Natural killer cell treated with Interleukin-12 subunit alpha and Interleukin-12 subunit beta and Interleukin-15 and Interleukin-18, amount 100 ng/mL, for 72 hours (primary cell): ENCODE measurements at regions not wholly inside any gene's neighbourhood (a gene's known extent, or its start where the extent isn't known, plus 50 kb on each side); places are given as distances from the start of the nearest gene placed in this dataset.

Source experiments
- ATAC-seq, 2 donors: fragments of 150-1000 bp; cut with Tn5 transposase in 1 of 2; sonication (Bioruptor Pico), chemical (Tn5 transposase) in 1 of 2; 2 replicates each; pipeline ENCODE4 v1.10.0; 2021
- DNase-seq: peaks from one replicate; pipeline ENCODE4 v3.0.0; 2022; ENCODE audit warnings: low spot score
- H3K27ac Mint-ChIP-seq, 2 donors: 1 replicate in 1 of 2; 2 replicates in 1 of 2; pipeline ENCODE4 v1.8.0; 2022; ENCODE audit warnings: mixed read lengths in 2 of 2, mild to moderate bottlenecking in 1 of 2, moderate library complexity in 1 of 2
- H3K27me3 Mint-ChIP-seq, 2 donors: 1 replicate in 1 of 2; 2 replicates in 1 of 2; pipeline ENCODE4 v1.8.0; 2022; ENCODE audit warnings: mixed read lengths in 2 of 2
- H3K36me3 Mint-ChIP-seq: one replicate; pipeline ENCODE4 v1.8.0; 2022; ENCODE audit warnings: mixed read lengths
- H3K4me1 Mint-ChIP-seq, 2 donors: 1 replicate in 1 of 2; 2 replicates in 1 of 2; pipeline ENCODE4 v1.8.0; 2022; ENCODE audit warnings: low read depth in 2 of 2, mixed read lengths in 2 of 2, mild to moderate bottlenecking in 1 of 2
- H3K4me3 Mint-ChIP-seq: one replicate; pipeline ENCODE4 v1.8.0; 2022; ENCODE audit warnings: mixed read lengths
- H3K9me3 Mint-ChIP-seq: 2 replicates; pipeline ENCODE4 v1.8.0; 2022; ENCODE audit warnings: mixed read lengths

DNA sequence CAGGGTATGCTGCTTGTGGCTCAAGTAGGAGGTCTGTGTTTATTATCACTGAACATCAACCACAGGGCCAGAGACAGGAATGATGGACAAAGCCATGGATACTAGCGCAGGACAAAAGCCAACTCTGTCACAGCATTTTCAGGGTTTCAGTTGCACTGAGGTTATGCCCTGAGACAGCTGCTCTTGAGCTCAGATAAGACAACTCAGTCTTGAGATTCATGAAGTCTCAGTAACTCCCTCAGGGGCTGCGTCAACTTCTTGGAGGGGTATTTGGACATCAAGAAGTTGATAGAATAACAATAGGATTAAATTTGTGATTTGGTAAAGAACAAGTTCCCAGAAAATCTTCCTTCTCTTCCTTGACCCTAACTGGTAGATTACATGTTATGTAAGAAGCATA is 287.0 kb upstream of the SLC14A2 start:
- DNase-seq, result no peak
- Mint-ChIP-seq H3K27me3 (peaks cover 16 to 30% of the 10 kb centered on the region in 2 donors), H3K27ac (no peak overlapping the region), H3K9me3 (no peaks in the 10 kb centered on the region), H3K4me3 (no peak overlapping the region), H3K4me1 (no peaks in the 10 kb centered on the region), H3K36me3 (no peaks in the 10 kb centered on the region)
- ATAC-seq, result no peak

DNA sequence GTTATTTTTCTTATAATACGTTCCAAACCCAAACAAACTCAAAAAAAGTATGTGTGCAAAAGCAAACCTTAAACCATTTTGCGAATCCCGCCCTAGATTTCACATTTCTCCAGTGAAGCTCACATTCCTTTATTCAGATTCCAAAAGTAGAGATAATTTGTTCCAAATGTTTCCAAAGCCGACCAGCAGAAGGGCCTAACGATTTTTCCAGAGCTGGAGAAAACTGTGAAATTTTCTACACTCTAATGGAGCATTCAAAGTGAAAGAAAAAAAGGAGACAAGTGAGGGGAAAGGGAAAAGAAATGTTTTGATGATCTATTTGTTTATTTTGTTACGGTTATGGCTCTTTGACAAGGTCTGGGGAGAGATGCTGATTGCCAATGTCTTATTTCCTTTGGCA is 286.5 kb upstream of the SLC14A2 start:
- Mint-ChIP-seq H3K4me1 (no peaks in the 10 kb centered on the region), H3K4me3 (no peak overlapping the region), H3K36me3 (no peaks in the 10 kb centered on the region), H3K27me3 (peaks cover 16 to 30% of the 10 kb centered on the region in 2 donors), H3K27ac (no peak overlapping the region), H3K9me3 (no peaks in the 10 kb centered on the region)
- DNase-seq (no peak), ATAC-seq (no peak)

DNA sequence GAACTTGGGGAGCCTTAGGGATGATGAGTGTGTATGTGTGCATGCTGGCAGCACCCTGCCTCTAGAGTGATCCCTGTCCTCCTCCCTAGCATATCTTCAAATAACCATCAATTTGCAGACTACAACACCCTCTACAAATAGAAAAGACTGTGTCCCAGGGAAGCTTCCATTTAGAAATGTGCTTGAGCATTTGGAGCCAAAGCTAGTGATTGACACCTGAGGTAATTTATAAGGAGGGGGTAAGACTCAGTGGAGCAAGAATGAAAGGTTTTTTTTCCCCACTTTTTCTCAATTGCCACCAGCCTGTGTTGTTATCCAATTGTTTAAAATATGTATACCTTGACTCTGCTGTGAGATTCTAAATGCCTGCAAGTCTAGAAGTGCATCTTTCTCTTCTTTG is 286.0 kb upstream of the SLC14A2 start:
- Mint-ChIP-seq H3K9me3 (no peaks in the 10 kb centered on the region), H3K4me1 (no peaks in the 10 kb centered on the region), H3K36me3 (no peaks in the 10 kb centered on the region), H3K4me3 (no peak overlapping the region), H3K27me3 (peaks cover 16 to 30% of the 10 kb centered on the region in 2 donors), H3K27ac (no peak overlapping the region)
- no peak for DNase-seq
- no peak for ATAC-seq

DNA sequence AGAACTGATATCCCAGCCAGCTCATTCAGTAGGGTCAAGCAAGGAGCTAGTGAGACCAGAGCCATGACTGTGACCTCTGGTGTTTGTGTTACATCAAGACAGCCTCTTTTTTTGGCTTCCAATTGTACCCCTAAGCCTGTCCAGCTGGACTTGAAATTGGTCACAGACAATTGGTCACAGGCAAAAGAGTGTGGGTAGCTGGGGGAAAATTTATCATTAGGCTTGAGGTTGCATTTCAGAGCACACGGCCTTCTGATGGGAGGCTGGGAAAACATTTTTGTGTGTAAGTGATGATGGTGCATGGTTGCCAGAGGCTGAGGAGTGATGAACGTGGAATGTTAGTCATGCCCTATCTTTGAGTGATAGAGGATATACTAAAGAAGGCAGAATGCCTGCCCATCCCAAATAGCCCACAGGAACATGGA is 285.1 kb upstream of the SLC14A2 start:
- no peaks in the 10 kb centered on the region for H3K36me3 Mint-ChIP-seq
- no peak for ATAC-seq
- H3K4me1 Mint-ChIP-seq, result no peaks in the 10 kb centered on the region

DNA sequence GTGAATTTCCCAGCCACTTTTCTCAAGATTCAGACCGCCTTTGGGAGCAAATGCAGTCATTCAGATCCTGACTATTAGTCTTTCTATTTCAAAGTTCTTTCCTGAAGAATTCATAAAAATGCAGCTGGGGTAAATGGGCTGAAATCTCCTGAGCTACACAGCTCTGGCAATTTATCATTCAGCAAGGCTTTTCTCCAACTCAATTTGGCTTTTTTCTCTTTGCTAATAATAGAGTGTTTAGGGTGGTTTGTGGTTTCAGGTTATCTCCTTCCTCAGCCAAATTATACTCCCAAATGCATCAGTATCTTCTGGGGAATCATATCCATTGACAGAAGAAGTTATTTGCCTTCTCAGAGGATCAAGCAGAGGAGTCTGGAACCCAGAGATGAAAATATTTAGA is 282.4 kb upstream of the SLC14A2 start:
- H3K27ac Mint-ChIP-seq, result no peak overlapping the region
- no peaks in the 10 kb centered on the region for H3K9me3 Mint-ChIP-seq
- DNase-seq (no peak), ATAC-seq (no peak)
- no peaks in the 10 kb centered on the region for H3K4me1 Mint-ChIP-seq
- no peaks in the 10 kb centered on the region for H3K36me3 Mint-ChIP-seq
- peaks cover 13 to 17% of the 10 kb centered on the region in 2 donors for H3K27me3 Mint-ChIP-seq
- no peak overlapping the region for H3K4me3 Mint-ChIP-seq

More for the DNA sequence above, 285.1 kb upstream of the SLC14A2 start:
- H3K4me3 Mint-ChIP-seq, result no peak overlapping the region
- no peak overlapping the region for H3K27ac Mint-ChIP-seq
- no peak for DNase-seq
- H3K9me3 Mint-ChIP-seq, result no peaks in the 10 kb centered on the region
- peaks cover 19 to 32% of the 10 kb centered on the region in 2 donors for H3K27me3 Mint-ChIP-seq

DNA sequence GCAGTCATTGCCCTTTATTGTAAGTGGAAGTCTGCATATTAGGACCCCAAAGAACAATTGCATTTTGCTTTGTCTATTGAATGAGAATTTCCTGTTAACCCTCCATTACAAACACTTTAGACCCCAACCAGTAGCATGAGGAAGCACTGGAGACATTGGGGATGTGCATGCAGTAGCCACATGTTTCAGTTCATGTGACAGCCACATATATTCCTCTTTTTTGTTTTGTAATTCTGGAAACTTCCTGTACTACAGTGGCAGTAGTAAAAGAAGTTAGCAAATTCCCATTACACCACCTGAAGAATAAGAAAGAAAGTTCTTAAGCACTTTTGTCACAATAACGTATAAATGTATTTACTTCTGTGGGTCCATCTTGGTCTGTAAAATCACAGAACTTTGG is 281.1 kb upstream of the SLC14A2 start:
- Mint-ChIP-seq H3K27me3 (peaks cover 7 to 12% of the 10 kb centered on the region in 2 donors), H3K36me3 (no peaks in the 10 kb centered on the region)
- ATAC-seq, result no peak

DNA sequence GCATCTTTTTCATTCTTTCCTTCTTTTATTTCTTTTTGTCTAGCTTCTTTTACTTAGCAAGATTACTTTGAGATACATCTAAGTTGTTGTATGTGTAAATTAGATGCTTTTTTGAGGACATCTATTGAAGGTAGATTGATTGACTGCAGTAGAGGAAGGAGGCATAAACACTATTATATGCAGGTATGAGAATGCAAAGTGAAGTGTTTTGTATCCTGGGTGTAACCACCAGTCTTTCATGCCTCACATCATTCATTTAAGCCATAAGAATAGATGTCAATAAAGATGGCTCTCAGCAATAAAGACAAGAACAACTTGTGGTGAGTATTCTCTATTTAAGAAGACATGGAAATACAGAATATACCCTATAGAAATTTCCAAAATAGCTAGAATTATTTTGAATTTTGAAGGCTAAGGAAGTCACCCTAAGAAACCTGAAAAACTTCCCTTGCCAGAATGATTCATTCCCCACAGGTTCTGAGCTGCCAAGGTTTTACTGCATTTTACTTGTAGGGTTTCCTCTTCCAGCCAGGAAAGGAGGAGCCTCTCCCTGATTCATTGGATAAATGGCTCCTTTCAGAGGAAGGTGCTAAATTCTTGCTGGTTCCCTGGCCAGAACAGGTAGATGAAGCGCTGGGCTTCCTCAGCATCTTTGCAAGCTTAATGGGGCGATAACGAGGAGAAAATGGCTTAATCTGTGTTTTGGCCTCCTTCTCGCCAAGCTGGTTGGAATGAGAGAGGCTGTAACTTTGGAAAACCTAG is 279.8 kb upstream of the SLC14A2 start:
- Mint-ChIP-seq H3K4me1 (no peaks in the 10 kb centered on the region), H3K27ac (no peak overlapping the region), H3K36me3 (no peaks in the 10 kb centered on the region), H3K4me3 (no peak overlapping the region), H3K27me3 (peaks cover 8 to 13% of the 10 kb centered on the region in 2 donors), H3K9me3 (no peaks in the 10 kb centered on the region)
- DNase-seq, result no peak
- ATAC-seq, result no peak

More for the DNA sequence above, 281.1 kb upstream of the SLC14A2 start:
- no peak overlapping the region for H3K4me3 Mint-ChIP-seq
- no peak overlapping the region for H3K27ac Mint-ChIP-seq
- H3K9me3 Mint-ChIP-seq, result no peaks in the 10 kb centered on the region
- H3K4me1 Mint-ChIP-seq, result no peaks in the 10 kb centered on the region
- DNase-seq, result no peak

DNA sequence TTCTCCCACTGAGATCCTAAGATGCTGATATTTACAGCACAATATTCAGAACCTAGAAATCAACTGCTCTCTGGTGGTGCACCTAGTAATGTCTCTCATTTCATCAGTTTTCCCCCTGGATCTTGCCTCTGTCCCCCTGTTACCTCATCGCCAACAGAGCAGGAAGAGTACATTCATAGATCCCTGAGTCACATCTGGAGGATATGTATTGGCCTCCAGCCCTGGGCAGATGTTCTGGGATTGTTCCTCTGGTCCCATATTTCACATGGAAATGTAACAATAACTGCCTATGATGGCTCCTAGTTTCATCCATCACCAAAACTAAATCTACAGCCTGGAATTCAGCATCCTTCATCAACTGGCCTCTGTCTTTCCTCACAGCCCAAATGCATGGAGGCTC is 278.8 kb upstream of the SLC14A2 start:
- H3K4me1 Mint-ChIP-seq, result no peaks in the 10 kb centered on the region
- H3K27me3 Mint-ChIP-seq, result peaks cover 8 to 13% of the 10 kb centered on the region in 2 donors
- H3K9me3 Mint-ChIP-seq, result no peaks in the 10 kb centered on the region
- ATAC-seq, result no peak
- no peaks in the 10 kb centered on the region for H3K36me3 Mint-ChIP-seq
- DNase-seq, result no peak
- H3K27ac Mint-ChIP-seq, result no peak overlapping the region
- H3K4me3 Mint-ChIP-seq, result no peak overlapping the region

DNA sequence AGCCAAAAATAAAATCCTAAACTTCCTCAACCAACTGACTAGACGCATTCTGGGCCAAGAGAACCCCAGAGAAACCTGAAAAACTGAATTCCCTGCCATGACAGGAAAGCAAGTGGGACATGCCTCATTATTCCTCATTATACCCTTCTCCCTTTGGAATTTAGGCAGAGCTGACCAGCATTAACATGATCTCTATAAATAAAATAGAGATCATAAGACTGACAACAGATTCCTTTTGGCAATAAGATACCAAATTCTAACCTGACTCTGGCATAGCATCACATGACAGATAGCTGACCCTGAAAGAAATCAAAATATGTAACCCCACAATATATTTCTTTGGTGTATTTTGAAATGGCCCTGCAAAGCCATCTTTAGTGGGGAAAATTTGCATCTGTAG is 277.8 kb upstream of the SLC14A2 start:
- Mint-ChIP-seq H3K9me3 (no peaks in the 10 kb centered on the region), H3K27me3 (peaks cover 6 to 20% of the 10 kb centered on the region in 2 donors), H3K36me3 (no peaks in the 10 kb centered on the region), H3K27ac (no peak overlapping the region), H3K4me1 (no peaks in the 10 kb centered on the region), H3K4me3 (no peak overlapping the region)
- ATAC-seq (no peak), DNase-seq (no peak)

DNA sequence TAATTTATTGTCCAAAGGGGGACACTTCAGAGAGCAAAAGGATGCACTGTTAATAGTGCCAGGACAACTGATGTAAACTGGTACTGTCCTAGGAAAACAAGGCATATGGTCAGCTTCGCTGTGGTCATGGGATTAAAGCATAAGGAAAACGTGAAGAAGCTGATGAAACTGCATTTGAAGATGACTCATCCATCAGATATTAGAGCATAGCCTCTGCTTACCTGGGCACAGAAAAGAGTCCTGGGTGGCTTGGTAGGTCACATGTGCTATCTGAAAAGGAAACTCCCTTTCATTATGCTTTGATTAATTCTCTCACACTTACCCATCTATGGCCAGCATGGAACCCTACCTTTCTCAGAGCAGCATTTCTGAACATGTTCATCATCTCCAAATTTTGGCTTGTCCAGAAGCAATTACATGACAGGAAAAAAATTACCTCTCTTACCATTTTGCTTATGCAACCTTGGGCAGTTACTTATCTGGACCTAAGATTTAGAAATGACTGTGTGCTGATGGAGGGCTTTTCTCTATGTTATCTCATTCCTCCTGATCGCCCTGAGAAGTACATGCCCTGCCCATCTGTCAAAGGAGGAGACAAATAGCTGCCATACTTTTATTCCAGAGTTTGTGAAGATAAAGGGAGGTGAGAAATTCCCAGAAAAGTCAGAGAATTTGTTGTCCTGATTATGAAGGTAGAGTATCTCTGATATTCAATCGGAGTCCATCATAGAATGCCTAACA is 275.3 kb upstream of the SLC14A2 start:
- DNase-seq (no peak), ATAC-seq (no peak)
- Mint-ChIP-seq H3K4me1 (no peaks in the 10 kb centered on the region), H3K4me3 (no peak overlapping the region), H3K27me3 (peaks cover 9 to 35% of the 10 kb centered on the region in 2 donors), H3K9me3 (no peaks in the 10 kb centered on the region), H3K27ac (no peak overlapping the region), H3K36me3 (no peaks in the 10 kb centered on the region)

DNA sequence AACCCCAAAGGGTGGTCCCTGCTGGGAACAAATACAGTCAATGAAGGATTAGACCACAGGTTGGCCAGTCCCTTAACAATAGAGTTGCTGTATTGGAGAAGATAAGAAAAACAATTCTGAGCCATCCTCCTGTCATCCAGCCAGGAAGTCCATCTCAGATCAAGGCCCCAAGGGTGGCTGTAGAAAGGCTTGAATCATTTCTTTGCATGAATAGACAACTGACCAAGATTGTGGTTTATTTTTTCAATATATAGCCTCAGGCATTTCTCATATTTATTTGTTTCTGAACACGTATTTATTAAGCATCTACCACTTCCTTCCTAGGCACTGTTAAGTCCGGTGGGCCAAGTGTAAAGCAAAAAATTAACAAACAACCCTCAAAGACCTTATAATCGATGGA is 274.4 kb upstream of the SLC14A2 start:
- Mint-ChIP-seq H3K36me3 (no peaks in the 10 kb centered on the region), H3K4me3 (no peak overlapping the region), H3K4me1 (no peaks in the 10 kb centered on the region), H3K27me3 (peaks cover 6 to 30% of the 10 kb centered on the region in 2 donors), H3K9me3 (no peaks in the 10 kb centered on the region), H3K27ac (no peak overlapping the region)
- ATAC-seq, result no peak
- no peak for DNase-seq

DNA sequence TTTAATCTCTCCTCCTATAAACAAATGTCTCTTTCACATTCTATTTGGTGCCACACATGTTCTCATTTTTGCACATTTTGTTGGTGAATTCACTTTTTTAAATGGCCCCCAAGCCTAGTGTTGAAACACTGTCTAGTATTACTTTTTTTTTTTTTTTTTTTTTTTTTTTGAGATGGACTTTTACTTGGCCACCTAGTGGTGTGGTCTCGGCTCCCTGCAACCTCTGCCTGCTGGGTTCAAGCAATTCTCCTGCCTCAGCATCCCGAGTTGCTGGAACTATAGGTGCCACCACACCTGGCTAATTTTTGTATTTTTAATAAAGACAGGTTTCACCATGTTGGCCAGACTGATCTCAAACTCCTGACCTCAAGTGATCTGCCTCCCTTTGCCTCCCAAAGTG is 273.8 kb upstream of the SLC14A2 start:
- DNase-seq, result no peak
- no peaks in the 10 kb centered on the region for H3K36me3 Mint-ChIP-seq
- no peaks in the 10 kb centered on the region for H3K4me1 Mint-ChIP-seq
- H3K27me3 Mint-ChIP-seq, result peaks cover 9 to 30% of the 10 kb centered on the region in 2 donors
- no peak overlapping the region for H3K27ac Mint-ChIP-seq
- no peaks in the 10 kb centered on the region for H3K9me3 Mint-ChIP-seq
- no peak overlapping the region for H3K4me3 Mint-ChIP-seq
- ATAC-seq, result no peak

DNA sequence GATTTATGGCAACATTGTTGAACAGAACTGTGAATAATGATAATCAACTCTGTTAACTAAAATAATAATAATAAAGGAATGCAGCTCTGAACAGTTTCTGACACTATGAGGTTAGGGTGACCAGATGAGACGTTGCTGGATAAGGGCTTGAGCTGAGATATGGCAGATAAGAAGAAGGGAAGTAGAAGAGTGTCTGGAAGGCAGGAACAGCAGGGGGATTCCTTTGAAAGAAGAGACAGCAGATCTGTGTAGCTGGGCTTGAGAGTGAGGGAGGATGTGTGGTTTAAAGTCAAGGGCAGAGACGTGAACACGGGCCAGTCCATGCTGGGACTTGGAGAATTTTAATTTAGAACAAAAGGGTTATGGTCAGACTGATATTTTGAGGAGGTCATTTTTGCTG is 273.1 kb upstream of the SLC14A2 start:
- ATAC-seq, result no peak
- no peak for DNase-seq
- Mint-ChIP-seq H3K27ac (no peak overlapping the region), H3K36me3 (no peaks in the 10 kb centered on the region), H3K9me3 (no peaks in the 10 kb centered on the region), H3K27me3 (peaks cover 9 to 30% of the 10 kb centered on the region in 2 donors), H3K4me1 (no peaks in the 10 kb centered on the region), H3K4me3 (no peak overlapping the region)

DNA sequence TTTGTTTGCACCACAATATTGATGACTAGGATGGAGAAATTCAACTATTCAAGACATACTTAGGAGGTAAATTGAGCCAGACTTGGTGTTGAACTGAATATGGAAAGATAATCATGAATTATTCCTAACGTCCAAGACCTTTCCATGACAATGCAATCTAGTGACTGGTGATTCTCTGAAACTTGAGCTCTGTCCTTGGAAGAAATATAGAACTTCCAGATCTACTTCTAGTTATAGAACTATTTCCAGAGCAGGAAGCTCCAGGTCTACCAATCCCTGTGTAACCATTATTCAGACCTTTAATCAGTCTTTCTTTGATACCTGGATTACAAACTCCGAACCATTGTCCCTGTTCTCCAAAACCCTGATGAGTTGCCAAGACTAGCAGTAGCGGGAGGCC is 272.6 kb upstream of the SLC14A2 start:
- H3K4me3 Mint-ChIP-seq, result no peak overlapping the region
- DNase-seq (no peak), ATAC-seq (no peak)
- H3K4me1 Mint-ChIP-seq, result no peaks in the 10 kb centered on the region
- peaks cover 9 to 30% of the 10 kb centered on the region in 2 donors for H3K27me3 Mint-ChIP-seq
- H3K27ac Mint-ChIP-seq, result no peak overlapping the region
- H3K36me3 Mint-ChIP-seq, result no peaks in the 10 kb centered on the region
- no peaks in the 10 kb centered on the region for H3K9me3 Mint-ChIP-seq
